IMR-90 (cell line): ENCODE measurements at regions not wholly inside any gene's neighbourhood (a gene's known extent, or its start where the extent isn't known, plus 50 kb on each side); places are given as distances from the start of the nearest gene placed in this dataset.

Experiments used
- CEBPB ChIP-seq: IDR thresholded peaks from 2 replicates; pipeline ENCODE4 v1.6.1; 2012; ENCODE audit warnings: low read depth, low read length, improper control_type of control experiment
- CHD1 ChIP-seq: IDR thresholded peaks from 2 replicates; pipeline ENCODE4 v1.6.1; 2012; ENCODE audit warnings: low read depth, low read length, improper control_type of control experiment
- ELK1 ChIP-seq: fragments of 150-350 bp; IDR thresholded peaks from 2 replicates; pipeline ENCODE4 v1.6.1; 2016; ENCODE audit warnings: low read depth, mild to moderate bottlenecking, low read length, moderate library complexity, borderline replicate concordance
- FOS ChIP-seq: fragments of 150-350 bp; IDR thresholded peaks from 2 replicates; pipeline ENCODE4 v1.6.1; 2016; ENCODE audit warnings: low read depth, low read length
- MAZ ChIP-seq: IDR thresholded peaks from 2 replicates; pipeline ENCODE4 v1.6.1; 2012; ENCODE audit warnings: low read depth, mild to moderate bottlenecking, low read length, improper control_type of control experiment, moderate library complexity, borderline replicate concordance
- POLR2A ChIP-seq: IDR thresholded peaks from 2 replicates; pipeline ENCODE4 v1.6.1; 2012; ENCODE audit warnings: mild to moderate bottlenecking, low read depth, low read length
- RAD21 ChIP-seq: IDR thresholded peaks from 2 replicates; pipeline ENCODE4 v1.6.1; 2012; ENCODE audit warnings: low read length, improper control_type of control experiment
- RCOR1 ChIP-seq: IDR thresholded peaks from 2 replicates; pipeline ENCODE4 v1.6.1; 2012; ENCODE audit warnings: mild to moderate bottlenecking, low read length, improper control_type of control experiment; ENCODE audit not compliant: insufficient replicate concordance
- RFX5 ChIP-seq: IDR thresholded peaks from 2 replicates; pipeline ENCODE4 v1.8.0; 2012; ENCODE audit warnings: low read depth, mild to moderate bottlenecking, low read length, moderate library complexity
- SMC3 ChIP-seq: fragments of 150-350 bp; IDR thresholded peaks from 2 replicates; pipeline ENCODE4 v1.6.1; 2016; ENCODE audit warnings: low read depth, mild to moderate bottlenecking, antibody characterized with exemption, low read length, moderate library complexity
- USF2 ChIP-seq: fragments of 150-350 bp; IDR thresholded peaks from 2 replicates; pipeline ENCODE4 v1.6.1; 2017; ENCODE audit warnings: mild to moderate bottlenecking, antibody characterized with exemption, low read length, low read depth
- TF ChIP-seq, protein P1 (sequence below): conservative IDR thresholded peaks from 2 replicates; pipeline ENCODE4 v1.5.1; 2012; ENCODE audit warnings: mild to moderate bottlenecking, low read depth, low read length, improper control_type of control experiment

GRCh38 chr4:141501395-141501794 is 135.0 kb upstream of the IL15 start:
- TF ChIP-seq, protein P1, sequence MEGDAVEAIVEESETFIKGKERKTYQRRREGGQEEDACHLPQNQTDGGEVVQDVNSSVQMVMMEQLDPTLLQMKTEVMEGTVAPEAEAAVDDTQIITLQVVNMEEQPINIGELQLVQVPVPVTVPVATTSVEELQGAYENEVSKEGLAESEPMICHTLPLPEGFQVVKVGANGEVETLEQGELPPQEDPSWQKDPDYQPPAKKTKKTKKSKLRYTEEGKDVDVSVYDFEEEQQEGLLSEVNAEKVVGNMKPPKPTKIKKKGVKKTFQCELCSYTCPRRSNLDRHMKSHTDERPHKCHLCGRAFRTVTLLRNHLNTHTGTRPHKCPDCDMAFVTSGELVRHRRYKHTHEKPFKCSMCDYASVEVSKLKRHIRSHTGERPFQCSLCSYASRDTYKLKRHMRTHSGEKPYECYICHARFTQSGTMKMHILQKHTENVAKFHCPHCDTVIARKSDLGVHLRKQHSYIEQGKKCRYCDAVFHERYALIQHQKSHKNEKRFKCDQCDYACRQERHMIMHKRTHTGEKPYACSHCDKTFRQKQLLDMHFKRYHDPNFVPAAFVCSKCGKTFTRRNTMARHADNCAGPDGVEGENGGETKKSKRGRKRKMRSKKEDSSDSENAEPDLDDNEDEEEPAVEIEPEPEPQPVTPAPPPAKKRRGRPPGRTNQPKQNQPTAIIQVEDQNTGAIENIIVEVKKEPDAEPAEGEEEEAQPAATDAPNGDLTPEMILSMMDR = no peak
- no peak for TF ChIP-seq SMC3
- no peak for TF ChIP-seq POLR2A
- TF ChIP-seq RCOR1 = no peak
- no peak for TF ChIP-seq RAD21
- TF ChIP-seq MAZ = no peak
- no peak for TF ChIP-seq USF2
- no peak for TF ChIP-seq ELK1
- TF ChIP-seq FOS = no peak
- TF ChIP-seq RFX5 = no peak
- no peak for TF ChIP-seq CHD1
- TF ChIP-seq CEBPB = no peak
